Dedifferentiated amniotic fluid mesenchymal stem cell (primary cell): ENCODE measurements at regions not wholly inside any gene's neighbourhood (a gene's known extent, or its start where the extent isn't known, plus 50 kb on each side); places are given as distances from the start of the nearest gene placed in this dataset.
"Not testable (repeated sequence)": the region's sequence is repeated elsewhere in the genome, so short reads cannot be mapped to it uniquely, and the experiment has no call there.

Experiments
- DNase-seq: peaks from one replicate; pipeline ENCODE4 v3.0.0-alpha.2; 2016; ENCODE audit errors: extremely low spot score

DNA sequence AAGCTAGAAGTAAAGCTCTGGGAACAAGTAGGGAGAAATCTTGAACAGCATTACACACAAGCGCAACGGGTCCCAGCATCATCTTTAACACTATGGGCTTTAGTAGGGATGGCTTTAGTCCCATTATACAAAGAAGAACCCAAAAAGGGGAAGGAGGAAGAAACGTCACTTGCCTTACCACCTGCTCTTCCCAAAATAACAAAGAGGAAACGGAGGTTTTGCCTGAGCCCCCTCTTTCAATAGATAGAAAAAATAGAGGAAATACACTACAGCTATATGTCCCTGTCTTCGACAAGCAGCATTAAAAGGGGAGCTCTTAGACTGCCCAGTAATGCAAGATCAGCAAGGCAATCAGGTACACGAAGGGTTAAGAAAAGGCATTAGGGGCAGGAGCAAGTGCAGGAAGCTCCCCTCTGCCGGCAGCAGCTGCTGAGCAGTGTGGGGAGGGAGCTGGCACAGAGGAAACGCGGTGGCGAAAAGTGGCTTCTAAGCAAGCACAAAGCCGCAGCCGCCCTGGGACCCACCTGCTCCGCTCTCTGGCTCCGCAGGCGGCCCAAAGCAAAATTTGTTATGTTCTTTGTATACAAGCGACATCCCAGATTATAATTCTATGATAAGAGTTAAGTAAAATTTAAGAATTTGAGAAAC, 1172.4 kb downstream of the TMEM121 start:
- DNase-seq = not testable (repeated sequence)

DNA sequence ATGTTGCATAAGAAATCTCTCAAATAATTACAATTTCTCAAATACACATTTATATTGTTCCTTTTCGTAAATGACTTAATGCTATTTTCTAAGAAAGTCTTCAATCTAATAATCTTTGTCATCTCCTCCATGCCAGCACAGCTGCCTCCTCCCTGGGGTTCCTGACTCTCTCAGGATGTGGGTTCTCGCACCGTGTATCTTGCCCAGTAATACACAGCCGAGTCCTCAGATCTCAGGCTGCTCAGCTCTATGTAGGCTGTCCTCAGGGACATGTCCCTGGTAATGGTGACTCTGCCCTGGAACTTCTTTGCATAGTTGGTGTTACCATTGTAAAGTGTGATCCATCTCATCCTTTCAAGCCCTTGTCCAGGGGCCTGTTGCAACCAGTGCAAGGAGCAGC, 1177.3 kb downstream of the TMEM121 start:
- not testable (repeated sequence) for DNase-seq

DNA sequence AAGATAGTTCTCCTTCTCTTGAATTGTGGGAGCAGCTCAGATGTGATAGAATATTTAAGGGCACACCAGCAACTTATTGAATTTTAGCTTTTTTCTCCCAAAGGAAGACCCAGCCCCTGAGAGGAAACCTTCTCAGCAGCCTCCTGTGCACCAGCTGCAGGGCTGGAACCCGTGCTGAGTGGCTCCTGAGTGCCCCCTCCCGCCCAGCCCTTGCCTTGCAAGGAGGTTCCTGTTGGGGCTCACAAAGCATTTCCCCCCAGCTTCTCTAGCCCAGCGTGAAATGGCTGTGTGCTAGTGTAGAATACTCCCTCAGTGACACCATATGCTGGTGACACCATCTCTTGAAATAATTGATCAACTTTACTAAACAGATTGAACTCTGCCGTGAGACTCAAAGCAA, 1180.1 kb downstream of the TMEM121 start:
- DNase-seq = not testable (repeated sequence)

DNA sequence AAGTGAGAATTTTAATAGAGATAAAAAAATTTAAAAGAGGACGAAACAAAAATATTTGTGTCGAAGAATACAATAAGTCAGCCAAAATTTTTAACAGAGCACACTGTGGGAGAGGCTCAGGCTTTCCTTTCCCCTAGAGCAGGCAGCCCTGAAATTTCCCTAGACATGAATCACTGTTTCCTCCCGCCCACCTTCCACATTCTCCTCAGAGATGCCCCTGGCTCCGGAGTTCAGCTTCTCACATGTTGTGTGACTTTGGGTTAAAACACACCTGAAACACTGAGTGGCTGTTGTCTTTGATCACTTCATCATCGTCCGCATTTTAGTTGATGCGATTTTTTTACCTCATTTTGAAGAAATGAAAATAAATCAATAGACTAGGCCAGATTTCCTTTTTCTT, 1183.8 kb downstream of the TMEM121 start:
- DNase-seq = not testable (repeated sequence)

DNA sequence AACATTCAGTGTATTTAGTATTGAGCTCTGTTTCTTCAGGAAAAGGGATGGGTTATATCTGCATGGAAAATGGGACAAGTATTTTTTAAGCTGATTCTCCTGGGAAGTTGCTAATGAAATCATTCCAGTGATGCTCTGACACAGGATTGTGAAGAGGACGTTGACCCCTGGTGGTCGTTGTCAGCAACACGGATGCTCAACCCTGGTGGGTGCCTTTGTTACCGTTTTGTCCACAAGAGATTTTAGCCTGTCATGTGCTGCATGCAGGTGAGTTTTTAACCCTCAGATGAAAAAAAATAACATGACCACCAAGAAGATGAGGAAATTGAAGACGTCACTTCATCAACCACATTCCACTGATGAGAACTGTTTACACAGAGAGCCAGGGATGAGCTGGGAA, 1186.1 kb downstream of the TMEM121 start:
- DNase-seq = not testable (repeated sequence)

DNA sequence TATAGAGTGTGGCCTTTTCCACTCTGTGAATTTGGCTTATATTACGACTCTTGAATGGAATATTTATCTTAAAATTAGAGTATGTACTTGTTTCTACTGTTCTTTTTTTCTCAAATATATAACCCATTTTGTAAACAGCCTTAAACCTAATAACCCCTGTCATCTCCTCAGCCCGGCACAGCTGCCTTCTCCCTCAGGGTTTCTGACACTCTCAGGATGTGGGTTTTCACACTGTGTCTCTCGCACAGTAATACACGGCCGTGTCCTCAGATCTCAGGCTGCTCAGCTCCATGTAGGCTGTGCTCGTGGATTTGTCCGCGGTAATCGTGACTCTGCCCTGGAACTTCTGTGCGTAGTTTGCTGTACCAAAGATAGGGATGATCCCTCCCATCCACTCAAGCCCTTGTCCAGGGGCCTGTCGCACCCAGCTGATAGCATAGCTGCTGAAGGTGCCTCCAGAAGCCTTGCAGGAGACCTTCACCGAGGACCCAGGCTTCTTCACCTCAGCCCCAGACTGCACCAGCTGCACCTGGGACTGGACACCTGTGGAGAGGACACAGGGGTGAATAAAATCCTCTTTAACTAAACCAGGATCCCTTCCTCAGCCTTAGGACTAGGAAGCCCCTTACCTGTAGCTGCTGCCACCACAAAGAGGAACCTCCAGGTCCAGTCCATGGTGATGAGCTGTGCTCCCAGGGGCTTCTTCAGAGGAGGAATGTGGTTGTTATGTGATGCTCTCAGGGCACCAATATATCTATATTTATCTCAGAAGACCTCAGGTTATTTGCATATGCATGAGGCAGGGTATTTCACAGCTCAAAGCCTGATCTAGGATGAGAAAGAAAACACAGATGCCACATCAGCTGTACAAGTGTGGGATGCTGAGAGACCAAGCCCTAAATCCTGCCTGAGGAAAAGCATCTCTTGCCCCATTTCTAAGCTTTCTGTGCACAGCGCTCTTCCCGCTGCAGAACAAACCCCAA, 1188.4 kb downstream of the TMEM121 start:
- DNase-seq = not testable (repeated sequence)

DNA sequence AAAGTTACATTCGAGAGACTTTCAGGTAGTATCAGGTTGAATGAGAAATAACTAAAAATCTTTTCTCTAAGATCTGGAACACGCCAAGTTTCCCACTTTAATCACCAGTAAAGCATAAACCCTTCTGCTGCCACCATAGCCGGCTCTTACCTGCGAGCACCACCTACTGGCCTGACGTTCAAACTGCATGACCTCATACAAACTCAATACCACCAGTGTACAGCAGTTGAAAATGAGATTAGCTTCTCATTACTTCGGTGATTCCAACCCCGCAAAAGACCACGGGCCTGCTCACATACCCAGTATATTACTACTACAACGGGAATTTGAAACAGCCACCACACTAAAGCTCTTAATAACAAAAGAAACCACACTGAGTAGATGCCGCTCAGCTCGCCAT, 1191.2 kb downstream of the TMEM121 start:
- not testable (repeated sequence) for DNase-seq

DNA sequence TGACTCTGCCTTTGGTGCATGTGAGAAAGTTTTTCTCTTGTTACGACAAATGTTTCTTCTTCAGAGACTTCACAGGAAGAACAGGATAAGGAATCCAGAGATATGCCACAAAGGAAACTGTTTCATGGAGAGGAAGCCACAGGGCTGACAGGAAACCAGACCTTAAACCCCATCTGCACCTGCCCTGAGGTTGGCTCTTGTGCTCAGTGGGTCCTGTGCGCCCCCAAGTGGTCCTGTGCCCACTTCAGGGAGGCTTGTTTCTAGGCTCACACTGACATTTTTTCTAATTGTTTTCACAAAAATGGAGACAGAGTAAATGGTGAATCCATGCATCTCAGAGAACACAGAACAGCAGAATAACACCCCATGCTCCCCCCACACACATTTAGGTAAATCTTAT, 1193.5 kb downstream of the TMEM121 start:
- not testable (repeated sequence) for DNase-seq

DNA sequence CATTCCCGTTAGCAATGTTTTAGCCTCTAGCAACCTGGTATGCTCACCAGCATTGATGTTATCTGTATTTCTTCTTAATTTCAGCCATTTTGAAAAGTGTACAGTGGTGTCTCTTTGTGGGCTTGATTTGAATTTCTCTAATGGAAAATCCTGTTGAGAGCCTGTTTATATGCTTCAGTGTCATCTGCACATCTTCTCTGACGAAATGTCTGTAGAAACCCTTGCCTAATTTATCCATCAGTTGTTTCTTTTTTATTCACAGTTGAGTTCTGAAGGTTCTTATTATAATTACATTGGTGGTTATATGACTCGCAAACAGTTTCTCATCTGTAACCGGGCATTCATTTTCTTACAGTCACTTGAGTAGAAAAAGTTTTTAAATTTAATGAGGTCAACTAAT, 1195.5 kb downstream of the TMEM121 start:
- not testable (repeated sequence) for DNase-seq

DNA sequence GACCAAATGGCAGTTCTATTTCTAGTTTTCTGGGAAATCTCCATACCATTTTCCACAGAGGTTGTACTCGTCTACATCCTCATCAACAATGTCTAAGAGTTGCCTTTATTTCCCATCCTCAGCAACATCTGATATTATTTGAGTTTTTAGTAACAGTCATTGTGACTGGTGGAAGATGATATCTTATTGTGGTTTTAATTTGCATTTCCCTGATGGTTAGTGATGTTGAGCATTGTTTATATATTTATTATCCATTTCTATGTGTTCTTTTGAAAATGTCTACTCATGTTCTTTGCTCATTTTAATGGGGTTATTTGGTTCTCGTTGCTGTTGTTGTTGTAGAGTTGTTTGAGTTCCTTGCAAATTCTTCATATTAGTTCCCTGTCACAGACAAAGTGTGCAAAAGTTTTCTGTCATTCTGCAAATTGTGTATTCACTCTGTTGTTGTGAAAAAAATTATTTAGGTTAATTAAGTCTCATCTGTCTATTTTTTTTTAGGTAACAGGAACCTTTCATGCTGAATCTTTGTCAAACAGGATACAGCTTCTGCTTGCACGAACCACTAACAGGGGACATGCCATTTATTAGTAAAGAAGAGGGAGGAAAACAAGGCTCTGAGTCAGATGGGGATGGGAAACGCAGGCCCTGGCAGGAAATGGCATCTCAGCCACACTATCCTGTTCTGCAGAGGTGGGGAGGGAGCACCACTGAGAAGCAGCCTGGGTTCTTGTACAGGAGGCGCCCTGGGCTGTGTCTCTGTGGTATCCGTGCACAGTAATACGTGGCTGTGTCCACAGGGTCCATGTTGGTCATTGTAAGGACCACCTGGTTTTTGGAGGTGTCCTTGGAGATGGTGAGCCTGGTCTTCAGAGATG, 1196.7 kb downstream of the TMEM121 start:
- DNase-seq = not testable (repeated sequence)

DNA sequence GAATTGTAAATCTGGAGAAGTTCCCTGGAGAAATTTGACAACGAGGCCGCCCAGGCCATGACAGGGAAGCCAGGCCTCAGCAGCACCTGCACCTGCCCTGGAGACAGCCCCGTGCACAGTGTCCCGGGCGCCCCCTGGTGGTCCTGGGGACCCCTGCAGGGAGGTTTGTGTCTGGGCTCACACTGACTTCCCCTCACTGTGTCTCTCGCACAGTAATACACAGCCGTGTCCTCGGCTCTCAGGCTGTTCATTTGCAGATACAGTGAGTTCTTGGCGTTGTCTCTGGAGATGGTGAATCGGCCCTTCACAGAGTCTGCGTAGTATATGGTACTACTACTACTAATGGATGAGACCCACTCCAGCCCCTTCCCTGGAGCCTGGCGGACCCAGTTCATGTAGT, 1201.6 kb downstream of the TMEM121 start:
- not testable (repeated sequence) for DNase-seq

DNA sequence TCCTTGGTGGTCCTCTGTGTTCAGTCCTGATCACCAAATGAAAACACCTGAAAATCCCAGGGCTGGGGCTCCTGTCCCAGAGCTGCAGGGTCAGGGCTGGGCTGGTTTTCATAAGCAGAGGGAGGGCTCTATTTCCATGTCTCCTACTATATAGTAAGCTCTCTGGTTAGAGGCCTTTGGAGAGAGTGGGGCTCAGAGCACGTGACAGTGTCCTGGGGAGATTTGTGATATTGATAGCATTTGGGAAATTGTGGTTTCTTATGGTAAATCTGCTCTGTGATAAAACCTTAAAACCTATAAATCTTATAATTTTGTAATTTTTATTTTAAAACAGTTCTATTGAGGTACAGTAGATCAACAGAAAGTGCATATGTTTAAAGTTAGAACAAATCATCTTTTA, 1202.2 kb downstream of the TMEM121 start:
- DNase-seq = no peak

DNA sequence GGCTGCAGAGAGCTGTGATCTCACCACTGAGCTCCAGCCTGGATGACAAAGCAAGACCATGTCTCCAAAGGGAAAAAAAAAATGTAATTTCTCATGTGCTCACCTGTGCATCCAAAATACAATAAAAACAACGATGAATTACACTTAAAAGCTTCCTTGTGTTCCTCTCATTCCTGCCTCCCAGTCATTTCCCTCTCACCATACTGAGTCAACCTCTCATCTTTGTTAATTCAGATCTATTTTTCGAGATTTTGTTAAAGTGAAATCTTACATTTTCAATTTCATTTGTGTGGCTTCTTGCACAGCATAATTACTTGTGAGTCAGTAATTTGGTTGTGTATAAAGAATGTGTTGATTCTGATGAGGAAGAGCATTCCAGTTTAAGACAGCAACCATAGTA, 1203.2 kb downstream of the TMEM121 start:
- DNase-seq = no peak

DNA sequence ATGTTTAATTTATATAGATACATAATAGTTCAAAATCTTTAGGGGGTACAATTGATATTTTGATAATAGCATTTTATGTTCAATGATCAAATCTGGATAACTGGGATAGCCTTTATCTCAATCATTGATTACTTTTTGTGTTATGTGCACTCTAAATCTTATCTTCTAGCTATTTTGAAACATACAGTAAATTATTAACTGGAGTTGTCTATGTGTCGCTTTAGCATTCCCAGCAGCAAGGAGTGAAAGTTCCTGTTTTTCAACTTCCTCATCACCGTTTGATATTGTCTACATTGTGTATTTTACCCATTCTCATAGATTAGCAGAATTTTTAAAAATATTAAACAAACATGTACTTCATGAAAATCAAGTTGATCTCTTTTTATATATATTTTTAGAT, 1207.4 kb downstream of the TMEM121 start:
- no peak for DNase-seq

DNA sequence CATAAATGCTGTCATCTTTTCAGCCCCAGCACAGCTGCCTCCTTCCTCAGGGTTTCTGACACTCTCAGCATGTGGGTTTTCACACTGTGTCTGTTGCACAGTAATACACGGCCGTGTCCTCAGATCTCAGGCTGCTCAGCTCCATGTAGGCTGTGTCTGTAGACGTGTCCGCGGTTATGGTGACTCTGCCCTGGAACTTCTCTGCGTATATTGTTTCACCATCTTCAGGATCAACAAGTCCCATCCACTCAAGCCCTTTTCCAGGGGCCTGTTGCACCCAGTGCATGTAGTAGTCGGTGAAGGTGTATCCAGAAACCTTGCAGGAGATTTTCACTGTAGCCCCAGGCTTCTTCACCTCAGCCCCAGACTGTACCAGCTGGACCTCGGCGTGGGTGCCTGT, 1210.6 kb downstream of the TMEM121 start:
- no peak for DNase-seq

DNA sequence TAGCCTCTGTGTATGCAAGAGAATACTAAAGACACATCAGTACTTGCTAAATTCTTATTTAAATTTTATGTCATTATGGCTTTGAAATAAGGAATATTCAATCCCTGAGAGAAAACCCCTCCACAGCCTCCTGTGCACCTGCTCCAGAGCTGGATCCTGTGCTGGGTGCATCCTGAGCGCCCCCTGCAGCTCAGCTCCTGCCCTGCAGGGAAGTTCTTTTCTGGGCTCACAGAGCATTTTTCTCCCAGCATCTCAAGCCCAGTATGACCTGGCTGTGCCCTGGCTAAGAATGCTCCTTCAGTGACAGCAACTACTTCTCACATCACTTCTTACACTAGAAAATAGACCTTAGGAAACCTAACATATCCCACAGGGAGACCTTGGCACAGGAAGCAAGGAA, 1211.7 kb downstream of the TMEM121 start:
- no peak for DNase-seq

DNA sequence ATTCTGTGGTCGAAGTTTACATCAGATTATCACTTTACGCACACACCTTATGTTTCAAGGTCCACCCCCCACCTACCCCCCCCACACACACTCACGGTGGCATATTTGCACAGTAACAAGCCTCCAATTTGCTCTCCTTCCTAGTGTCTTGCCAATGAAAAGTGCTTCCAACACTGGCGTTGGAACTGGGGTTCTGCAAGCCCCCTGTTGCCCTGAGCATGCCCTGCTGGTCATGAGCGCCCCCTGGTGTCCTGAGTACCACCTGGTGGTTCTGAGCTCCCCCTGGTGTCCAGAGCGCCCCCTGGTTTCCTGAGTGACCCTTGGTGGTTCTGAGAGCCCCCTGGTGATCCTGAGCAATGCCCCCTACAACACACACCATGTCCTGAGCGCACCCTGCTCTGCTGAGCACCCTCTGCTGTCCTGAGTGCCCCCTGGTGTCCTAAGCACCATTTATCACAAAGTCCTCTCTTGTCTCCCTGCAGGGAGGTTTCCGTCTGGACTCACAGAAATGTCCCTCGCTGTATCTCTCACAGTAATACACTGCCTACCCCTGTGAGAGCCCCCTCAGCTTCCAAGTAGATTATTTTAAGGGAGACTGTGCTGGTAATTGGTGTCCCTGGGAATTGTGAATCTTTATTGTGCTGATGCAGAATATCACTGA, 1212.3 kb downstream of the TMEM121 start:
- not testable (repeated sequence) for DNase-seq

DNA sequence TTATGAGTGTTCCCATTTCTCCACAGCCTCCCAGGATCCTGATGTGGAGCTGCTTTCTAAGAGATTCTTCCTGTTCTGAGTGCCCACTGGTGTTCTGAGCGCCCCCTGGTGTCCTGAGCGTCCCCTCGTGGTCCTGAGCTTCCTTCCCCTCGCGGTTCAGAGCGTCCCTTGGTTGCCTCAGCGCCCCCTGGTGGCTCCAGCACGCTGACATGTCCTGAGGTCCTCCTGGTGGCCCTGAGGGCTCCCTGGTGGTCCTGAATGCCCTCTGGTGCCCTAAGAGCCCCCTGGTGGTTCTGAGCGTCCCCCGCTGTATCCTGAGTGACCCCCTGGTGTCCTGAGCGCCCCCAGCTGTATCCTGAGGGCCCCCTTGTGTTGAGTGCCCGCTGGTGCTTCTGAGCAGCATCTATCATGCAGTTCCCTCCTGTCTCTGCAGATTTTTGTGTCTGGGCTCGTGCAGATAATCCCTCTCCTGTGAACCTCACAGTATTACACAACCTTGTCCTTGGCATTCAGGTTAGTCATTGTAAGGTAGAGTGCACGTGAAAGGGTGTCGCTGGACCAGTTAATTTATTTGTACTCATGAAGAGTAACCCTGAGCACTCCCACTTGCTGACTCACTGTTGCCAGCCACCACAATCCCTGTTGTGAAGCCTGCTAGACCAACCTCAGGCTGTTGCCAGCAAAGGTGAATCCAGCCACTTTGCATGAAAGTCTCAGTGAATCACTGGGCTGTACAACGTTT, 1214.9 kb downstream of the TMEM121 start:
- DNase-seq = not testable (repeated sequence)

DNA sequence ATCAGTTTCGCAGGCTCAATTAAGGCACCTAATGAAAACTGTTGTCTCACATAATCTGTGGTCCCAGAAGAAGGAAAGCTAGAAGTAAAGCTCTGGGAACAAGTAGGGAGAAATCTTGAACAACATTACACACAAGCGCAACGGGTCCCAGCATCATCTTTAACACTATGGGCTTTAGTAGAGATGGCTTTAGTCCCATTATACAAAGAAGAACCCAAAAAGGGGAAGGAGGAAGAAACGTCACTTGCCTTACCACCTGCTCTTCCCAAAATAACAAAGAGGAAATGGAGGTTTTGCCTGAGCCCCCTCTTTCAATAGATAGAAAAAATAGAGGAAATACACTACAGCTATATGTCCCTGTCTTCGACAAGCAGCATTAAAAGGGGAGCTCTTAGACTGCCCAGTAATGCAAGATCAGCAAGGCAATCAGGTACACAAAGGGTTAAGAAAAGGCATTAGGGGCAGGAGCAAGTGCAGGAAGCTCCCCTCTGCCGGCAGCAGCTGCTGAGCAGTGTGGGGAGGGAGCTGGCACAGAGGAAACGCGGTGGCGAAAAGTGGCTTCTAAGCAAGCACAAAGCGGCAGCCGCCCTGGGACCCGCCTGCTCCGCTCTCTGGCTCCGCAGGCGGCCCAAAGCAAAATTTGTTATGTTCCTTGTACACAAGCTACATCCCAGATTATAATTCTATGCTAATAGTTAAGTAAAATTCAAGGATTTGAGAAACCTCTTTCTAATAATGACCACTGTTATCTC, 1218.8 kb downstream of the TMEM121 start:
- DNase-seq = not testable (repeated sequence)

DNA sequence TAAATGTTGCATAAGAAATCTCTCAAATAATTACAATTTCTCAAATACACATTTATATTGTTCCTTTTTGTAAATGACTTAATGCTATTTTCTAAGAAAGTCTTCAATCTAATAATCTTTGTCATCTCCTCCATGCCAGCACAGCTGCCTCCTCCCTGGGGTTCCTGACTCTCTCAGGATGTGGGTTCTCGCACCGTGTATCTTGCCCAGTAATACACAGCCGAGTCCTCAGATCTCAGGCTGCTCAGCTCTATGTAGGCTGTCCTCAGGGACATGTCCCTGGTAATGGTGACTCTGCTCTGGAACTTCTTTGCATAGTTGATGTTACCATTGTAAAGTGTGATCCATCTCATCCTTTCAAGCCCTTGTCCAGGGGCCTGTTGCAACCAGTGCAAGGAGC, 1223.7 kb downstream of the TMEM121 start:
- DNase-seq = not testable (repeated sequence)
